Breast epithelium (tissue), 4 donors: ENCODE measurements at regions not wholly inside any gene's neighbourhood (a gene's known extent, or its start where the extent isn't known, plus 50 kb on each side); places are given as distances from the start of the nearest gene placed in this dataset.

Source experiments
- DNase-seq, 2 donors: peaks; one replicate each; pipeline ENCODE4 v3.0.0-alpha.2; 2019; ENCODE audit warnings: low spot score in 2 of 2
- H3K27ac ChIP-seq, 2 donors: fragments of 200-600 bp; sonication (generic) in 1 of 2; one replicate each; pipeline ENCODE4 v1.5.1; 2016 to 2019; ENCODE audit warnings: mild to moderate bottlenecking in 1 of 2
- H3K27me3 ChIP-seq, 2 donors: fragments of 200-600 bp; sonication (generic) in 1 of 2; one replicate each; pipeline versions ENCODE4 v1.5.1 to v1.6.0; 2017 to 2019; ENCODE audit warnings: control low read depth in 1 of 2, mild to moderate bottlenecking in 1 of 2
- H3K36me3 ChIP-seq: fragments of 200-600 bp; one replicate; pipeline ENCODE4 v1.5.1; 2019
- H3K4me1 ChIP-seq, 2 donors: fragments of 200-600 bp; sonication (generic); one replicate each; pipeline ENCODE4 v1.5.1; 2016 to 2019; ENCODE audit warnings: control low read depth in 1 of 2
- H3K4me3 ChIP-seq, 3 donors: fragments of 200-600 bp; sonication (generic); 1 replicate in 2 of 3; 2 replicates in 1 of 3; pipeline ENCODE4 v1.5.1; 2016 to 2019; ENCODE audit warnings: mild to moderate bottlenecking in 3 of 3, moderate library complexity in 2 of 3
- H3K9me3 ChIP-seq, 2 donors: fragments of 200-600 bp; sonication (generic) in 1 of 2; one replicate each; pipeline ENCODE4 v1.5.1; 2016 to 2019; ENCODE audit warnings: control low read depth in 1 of 2
- POLR2A ChIP-seq: fragments of 450-650 bp; IDR thresholded peaks from one replicate; pipeline ENCODE4 v1.6.1; 2016; ENCODE audit warnings: antibody characterized with exemption, mild to moderate bottlenecking, moderate library complexity
- POLR2AphosphoS5 ChIP-seq, 3 donors: sonication (generic); formaldehyde crosslinking; IDR thresholded peaks; one replicate each; pipeline ENCODE4 v1.6.1; 2017; ENCODE audit warnings: antibody characterized with exemption in 3 of 3
- intact Hi-C: fragments of 100-400 bp; cut with DNase I; formaldehyde crosslinking; loops from one replicate; pipeline ENCODE4 v1.15.1; 2023; ENCODE audit warnings: low total_unique reads
- TF ChIP-seq, protein P1 (sequence below), 3 donors: fragments of 450-650 bp; IDR thresholded peaks; one replicate each; pipeline ENCODE4 v1.5.1; 2016 to 2017; ENCODE audit warnings: antibody characterized with exemption in 3 of 3, mild to moderate bottlenecking in 3 of 3, moderate library complexity in 3 of 3

GRCh38 chr9:120338340-120338739 lies 241.6 kb downstream of the CDK5RAP2 start:
- Histone ChIP-seq H3K9me3 (no peaks in the 10 kb centered on the region), H3K4me1 (no peaks in the 10 kb centered on the region), H3K27ac (no peak overlapping the region), H3K27me3 (no peaks in the 10 kb centered on the region), H3K4me3 (no peak overlapping the region), H3K36me3 (no peaks in the 10 kb centered on the region)
- intact Hi-C loops, result no loop called here
- DNase-seq, result no peak
- no peak for TF ChIP-seq POLR2AphosphoS5 (IDR thresholded peaks at IDR 0.05)
- no peak for TF ChIP-seq POLR2A
- TF ChIP-seq, protein P1, sequence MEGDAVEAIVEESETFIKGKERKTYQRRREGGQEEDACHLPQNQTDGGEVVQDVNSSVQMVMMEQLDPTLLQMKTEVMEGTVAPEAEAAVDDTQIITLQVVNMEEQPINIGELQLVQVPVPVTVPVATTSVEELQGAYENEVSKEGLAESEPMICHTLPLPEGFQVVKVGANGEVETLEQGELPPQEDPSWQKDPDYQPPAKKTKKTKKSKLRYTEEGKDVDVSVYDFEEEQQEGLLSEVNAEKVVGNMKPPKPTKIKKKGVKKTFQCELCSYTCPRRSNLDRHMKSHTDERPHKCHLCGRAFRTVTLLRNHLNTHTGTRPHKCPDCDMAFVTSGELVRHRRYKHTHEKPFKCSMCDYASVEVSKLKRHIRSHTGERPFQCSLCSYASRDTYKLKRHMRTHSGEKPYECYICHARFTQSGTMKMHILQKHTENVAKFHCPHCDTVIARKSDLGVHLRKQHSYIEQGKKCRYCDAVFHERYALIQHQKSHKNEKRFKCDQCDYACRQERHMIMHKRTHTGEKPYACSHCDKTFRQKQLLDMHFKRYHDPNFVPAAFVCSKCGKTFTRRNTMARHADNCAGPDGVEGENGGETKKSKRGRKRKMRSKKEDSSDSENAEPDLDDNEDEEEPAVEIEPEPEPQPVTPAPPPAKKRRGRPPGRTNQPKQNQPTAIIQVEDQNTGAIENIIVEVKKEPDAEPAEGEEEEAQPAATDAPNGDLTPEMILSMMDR (IDR thresholded peaks at IDR 0.05), result no peak

GRCh38 chr9:120337131-120337530 lies 242.8 kb downstream of the CDK5RAP2 start:
- no peak overlapping the region for H3K4me3 ChIP-seq
- H3K27ac ChIP-seq, result no peak overlapping the region
- no peaks in the 10 kb centered on the region for H3K4me1 ChIP-seq
- H3K36me3 ChIP-seq, result no peaks in the 10 kb centered on the region
- no peaks in the 10 kb centered on the region for H3K9me3 ChIP-seq
- H3K27me3 ChIP-seq, result no peaks in the 10 kb centered on the region
- no peak for DNase-seq
- intact Hi-C loops, result no loop called here
- TF ChIP-seq POLR2A (no peak), POLR2AphosphoS5 (IDR thresholded peaks at IDR 0.05) (no peak)
- TF ChIP-seq, protein P1 (IDR thresholded peaks at IDR 0.05), result no peak

DNA sequence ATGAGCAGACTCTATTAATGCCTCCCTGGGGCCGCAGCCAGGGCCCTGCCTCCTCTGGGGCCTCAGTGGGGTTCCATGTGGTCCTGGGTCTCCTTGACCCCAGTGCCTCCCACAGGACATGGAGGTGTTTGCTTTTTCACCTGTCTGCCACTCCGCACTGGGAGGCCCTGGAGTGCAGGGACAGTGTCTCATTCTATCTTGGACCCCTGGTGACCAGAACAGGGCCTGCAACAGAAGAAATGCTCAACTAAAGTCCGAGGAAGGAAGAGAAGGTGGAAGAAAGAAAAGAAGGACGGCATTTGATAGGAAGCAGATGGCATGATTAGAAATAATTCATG lies 243.2 kb downstream of the CDK5RAP2 start:
- Histone ChIP-seq H3K9me3 (no peaks in the 10 kb centered on the region), H3K27me3 (no peaks in the 10 kb centered on the region), H3K4me1 (no peaks in the 10 kb centered on the region), H3K36me3 (no peaks in the 10 kb centered on the region), H3K27ac (no peak overlapping the region), H3K4me3 (no peak overlapping the region)
- DNase-seq, result no peak
- TF ChIP-seq POLR2AphosphoS5 (IDR thresholded peaks at IDR 0.05), result no peak
- no peak for TF ChIP-seq POLR2A
- TF ChIP-seq, protein P1 (IDR thresholded peaks at IDR 0.05), result no peak
- intact Hi-C loops, result no loop called here

DNA sequence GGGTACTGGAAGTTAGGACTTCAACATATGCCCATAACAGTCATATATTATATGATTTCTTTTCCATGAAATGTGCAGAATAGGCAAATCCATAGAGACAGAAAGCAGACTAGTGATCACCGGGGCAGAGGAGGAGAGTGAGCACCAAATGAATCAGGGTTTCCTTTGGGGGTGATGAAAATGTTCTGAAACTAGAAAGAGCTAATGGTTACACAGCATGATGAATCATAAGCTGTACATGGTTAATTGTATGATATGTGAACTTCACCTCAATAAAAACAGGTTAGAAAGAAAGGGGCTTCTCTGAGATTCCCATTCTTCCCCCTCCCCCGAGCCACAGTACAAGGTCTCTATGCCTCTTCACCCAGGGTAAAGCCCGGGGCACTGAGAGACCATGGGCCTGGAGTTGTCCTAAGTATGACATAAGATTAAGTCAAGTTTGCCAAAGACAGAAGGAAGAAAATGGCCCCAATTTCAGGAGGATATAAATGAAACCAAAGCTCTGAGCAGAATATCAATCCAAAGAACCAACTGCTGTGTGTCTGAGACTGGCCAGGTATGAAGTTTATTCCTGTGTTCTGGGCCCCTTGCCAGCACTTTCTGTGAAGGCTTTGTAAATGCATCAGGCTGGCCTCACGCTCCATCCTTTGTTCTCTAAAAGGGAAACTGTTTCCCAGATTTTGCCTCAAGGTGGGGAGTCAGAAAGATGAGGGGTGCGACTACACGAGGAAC lies 243.8 kb downstream of the CDK5RAP2 start:
- intact Hi-C loops, result no loop called here
- Histone ChIP-seq H3K4me1 (no peaks in the 10 kb centered on the region), H3K27ac (no peak overlapping the region), H3K9me3 (no peaks in the 10 kb centered on the region), H3K4me3 (no peak overlapping the region), H3K36me3 (no peaks in the 10 kb centered on the region), H3K27me3 (no peaks in the 10 kb centered on the region)
- TF ChIP-seq POLR2A (no peak), POLR2AphosphoS5 (IDR thresholded peaks at IDR 0.05) (no peak)
- TF ChIP-seq, protein P1 (IDR thresholded peaks at IDR 0.05), result no peak
- no peak for DNase-seq

DNA sequence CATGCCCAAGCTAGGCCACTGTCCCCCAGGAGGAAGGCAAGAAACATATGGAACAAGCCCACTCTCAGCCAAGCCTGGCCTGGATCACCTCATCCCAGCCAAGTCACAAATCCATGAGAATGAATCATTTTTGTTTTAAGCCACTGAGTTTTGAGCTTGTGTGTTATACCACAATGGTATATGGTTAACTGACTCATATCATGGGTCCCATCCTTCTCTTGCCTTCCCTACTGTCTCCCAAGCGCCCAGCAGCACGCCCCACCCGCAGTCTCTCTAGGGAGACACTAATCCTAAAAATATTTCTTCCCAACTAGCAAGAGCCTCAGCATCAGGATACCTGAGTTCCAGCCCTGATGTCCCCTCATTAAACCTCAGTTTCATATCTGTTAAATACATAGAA lies 248.1 kb downstream of the CDK5RAP2 start:
- no peak overlapping the region for H3K4me3 ChIP-seq
- H3K4me1 ChIP-seq, result no peaks in the 10 kb centered on the region
- H3K9me3 ChIP-seq, result peaks cover 0 to 10% of the 10 kb centered on the region in 2 donors
- no peak overlapping the region for H3K27ac ChIP-seq
- intact Hi-C loops, result no loop called here
- H3K27me3 ChIP-seq, result no peaks in the 10 kb centered on the region
- H3K36me3 ChIP-seq, result no peaks in the 10 kb centered on the region
- TF ChIP-seq, protein P1 (IDR thresholded peaks at IDR 0.05), result no peak
- no peak for TF ChIP-seq POLR2A
- no peak for TF ChIP-seq POLR2AphosphoS5 (IDR thresholded peaks at IDR 0.05)
- no peak for DNase-seq
